GM23338 (cell line): ENCODE measurements at regions not wholly inside any gene's neighbourhood (a gene's known extent, or its start where the extent isn't known, plus 50 kb on each side); places are given as distances from the start of the nearest gene placed in this dataset.

Experiments used
- ATAC-seq: fragments of 200-7000 bp; cut with Tn5 transposase; 3 replicates; pipeline ENCODE4 v1.9.1; 2020
- DNase-seq: peaks from one replicate; pipeline ENCODE4 v3.0.0-alpha.2; 2015; ENCODE audit warnings: low spot score
- H2AFZ ChIP-seq: fragments of 200-600 bp; sonication (generic); 2 replicates; pipeline ENCODE4 v1.8.0; 2016; ENCODE audit warnings: antibody characterized with exemption, mild to moderate bottlenecking, moderate library complexity
- H3F3A ChIP-seq: fragments of 200-600 bp; sonication (generic); replicated peaks from 2 replicates; pipeline ENCODE4 v1.8.0; 2017; ENCODE audit warnings: antibody characterized with exemption, mixed run types, low read depth
- H3K27ac ChIP-seq: fragments of 200-600 bp; sonication (generic); 2 replicates; pipeline ENCODE4 v1.6.1; 2016; ENCODE audit warnings: low read depth
- H3K27me3 ChIP-seq: fragments of 200-600 bp; sonication (generic); 2 replicates; pipeline ENCODE4 v1.8.0; 2016; ENCODE audit warnings: mild to moderate bottlenecking, mixed run types, moderate library complexity; ENCODE audit not compliant: insufficient read depth
- H3K36me3 ChIP-seq: fragments of 200-600 bp; sonication (generic); 2 replicates; pipeline ENCODE4 v1.8.0; 2016; ENCODE audit warnings: mild to moderate bottlenecking; ENCODE audit not compliant: insufficient read depth
- H3K4me1 ChIP-seq: fragments of 200-600 bp; sonication (generic); 2 replicates; pipeline ENCODE4 v1.8.0; 2016; ENCODE audit warnings: mild to moderate bottlenecking, moderate library complexity; ENCODE audit not compliant: insufficient read depth
- H3K4me2 ChIP-seq: fragments of 200-600 bp; sonication (generic); 2 replicates; pipeline ENCODE4 v1.7.1; 2017; ENCODE audit warnings: mixed run types
- H3K4me3 ChIP-seq: fragments of 200-600 bp; sonication (generic); 2 replicates; pipeline ENCODE4 v1.6.1; 2016; ENCODE audit warnings: mixed run types
- H3K79me2 ChIP-seq: fragments of 200-600 bp; sonication (generic); replicated peaks from 2 replicates; pipeline ENCODE4 v1.8.0; 2017; ENCODE audit warnings: mild to moderate bottlenecking; ENCODE audit not compliant: insufficient read depth
- H3K9me2 ChIP-seq: fragments of 200-600 bp; sonication (generic); 2 replicates; pipeline ENCODE4 v1.8.0; 2017; ENCODE audit not compliant: insufficient read depth
- H4K20me1 ChIP-seq: fragments of 200-600 bp; sonication (generic); replicated peaks from 2 replicates; pipeline ENCODE4 v1.8.0; 2017; ENCODE audit warnings: mild to moderate bottlenecking; ENCODE audit not compliant: insufficient read depth
- H3K27ac Mint-ChIP-seq: 2 replicates; pipeline ENCODE4 v1.8.0; 2020; ENCODE audit warnings: inconsistent platforms, mild to moderate bottlenecking, moderate library complexity, mixed read lengths
- H3K27me3 Mint-ChIP-seq: 3 replicates; pipeline ENCODE4 v1.8.0; 2022; ENCODE audit warnings: low read depth, mild to moderate bottlenecking, moderate library complexity, mixed read lengths, inconsistent platforms; ENCODE audit not compliant: insufficient read depth, poor library complexity
- H3K36me3 Mint-ChIP-seq: 3 replicates; pipeline ENCODE4 v1.8.0; 2021; ENCODE audit warnings: low read depth, mild to moderate bottlenecking, inconsistent platforms, moderate library complexity, mixed read lengths
- H3K4me1 Mint-ChIP-seq: 3 replicates; pipeline ENCODE4 v1.8.0; 2020; ENCODE audit warnings: mild to moderate bottlenecking, inconsistent platforms, mixed read lengths
- H3K4me3 Mint-ChIP-seq: 3 replicates; pipeline ENCODE4 v1.8.0; 2021; ENCODE audit warnings: moderate library complexity, mild to moderate bottlenecking, inconsistent platforms, mixed read lengths
- H3K9me3 Mint-ChIP-seq: 3 replicates; pipeline ENCODE4 v1.8.0; 2020; ENCODE audit warnings: moderate library complexity, mild to moderate bottlenecking, inconsistent platforms, mixed read lengths
- CREB1 ChIP-seq: fragments of 250-450 bp; sonication (Bioruptor Pico); IDR thresholded peaks from 2 replicates; pipeline ENCODE4 v1.5.0; 2020; ENCODE audit warnings: low read depth, mild to moderate bottlenecking, moderate library complexity
- EZH2 ChIP-seq: fragments of 200-600 bp; sonication (generic); IDR thresholded peaks from one replicate; pipeline ENCODE4 v1.8.0; 2017; ENCODE audit warnings: antibody characterized with exemption, mild to moderate bottlenecking, low read depth; ENCODE audit not compliant: unreplicated experiment
- EZH2phosphoT487 ChIP-seq: fragments of 200-600 bp; sonication (generic); IDR thresholded peaks from one replicate; pipeline ENCODE4 v1.8.1; 2018; ENCODE audit warnings: antibody characterized with exemption; ENCODE audit not compliant: unreplicated experiment
- JUNB ChIP-seq: IDR thresholded peaks from one replicate; pipeline ENCODE4 v1.6.1; 2016; ENCODE audit warnings: antibody characterized with exemption; ENCODE audit not compliant: unreplicated experiment
- NANOG ChIP-seq: IDR thresholded peaks from 2 replicates; pipeline ENCODE4 v1.6.1; 2016; ENCODE audit warnings: antibody characterized with exemption, borderline replicate concordance
- POLR2AphosphoS5 ChIP-seq: IDR thresholded peaks from 2 replicates; pipeline ENCODE4 v1.6.1; 2016; ENCODE audit warnings: antibody characterized with exemption, low read depth
- REST ChIP-seq: IDR thresholded peaks from one replicate; pipeline ENCODE4 v1.6.1; 2018; ENCODE audit warnings: antibody characterized with exemption; ENCODE audit not compliant: unreplicated experiment
- STAT1 ChIP-seq: IDR thresholded peaks from one replicate; pipeline ENCODE4 v1.6.1; 2016; ENCODE audit warnings: antibody characterized with exemption; ENCODE audit not compliant: unreplicated experiment
- ZNF114 ChIP-seq: fragments of 250-450 bp; sonication (Bioruptor Pico); IDR thresholded peaks from 2 replicates; pipeline ENCODE4 v1.5.0; 2020; ENCODE audit warnings: mild to moderate bottlenecking, moderate library complexity
- ZNF331 ChIP-seq: fragments of 250-450 bp; sonication (Bioruptor Pico); IDR thresholded peaks from 2 replicates; pipeline ENCODE4 v1.5.0; 2020; ENCODE audit warnings: low read depth, mild to moderate bottlenecking, moderate library complexity
- TF ChIP-seq, protein P1 (sequence below), 2 experiments: fragments of 200-600 bp in 1 of 2; sonication (generic) in 1 of 2; conservative IDR thresholded peaks; 2 replicates each; pipeline versions ENCODE4 v1.5.1 to v1.6.1; 2016 to 2017; ENCODE audit warnings: antibody characterized with exemption in 2 of 2, low read depth in 2 of 2, mild to moderate bottlenecking in 2 of 2, moderate library complexity in 1 of 2
- TF ChIP-seq, protein P2 (sequence below): fragments of 250-450 bp; sonication (Bioruptor Pico); IDR thresholded peaks from 2 replicates; pipeline ENCODE4 v1.5.0; 2020; ENCODE audit warnings: mild to moderate bottlenecking, moderate library complexity
- TF ChIP-seq, protein P3 (sequence below): IDR thresholded peaks from 2 replicates; pipeline ENCODE4 v1.6.1; 2016; ENCODE audit warnings: antibody characterized with exemption

- Histone ChIP-seq H2AFZ (peak overlapping the region; percentile 80), H3K4me2 (peak overlapping the region; percentile 35; the same call in 1 of the 2 replicates), H4K20me1 (no peaks in the 10 kb centered on the region), H3K79me2 (no peaks in the 10 kb centered on the region), H3K27me3 (no peaks in the 10 kb centered on the region), H3K9me2 (no peaks in the 10 kb centered on the region), H3K27ac (no peak overlapping the region), H3K4me1 (peaks cover 34% of the 10 kb centered on the region), H3K4me3 (no peak overlapping the region), H3F3A (no peaks in the 10 kb centered on the region), H3K36me3 (no peaks in the 10 kb centered on the region)
- Mint-ChIP-seq H3K27ac (peak overlapping the region; percentile 62; the same call in 1 of the 2 replicates), H3K9me3 (peaks cover under 1% of the 10 kb centered on the region), H3K4me3 (no peak overlapping the region), H3K4me1 (peaks cover 33% of the 10 kb centered on the region), H3K27me3 (no peaks in the 10 kb centered on the region), H3K36me3 (peaks cover 1% of the 10 kb centered on the region; the same call in 1 of the 3 replicates)
- no peak for DNase-seq
- peak; percentile 48; the same call in 2 of the 3 replicates for ATAC-seq
- TF ChIP-seq STAT1 (no peak), CREB1 (no peak), POLR2AphosphoS5 (no peak), NANOG (no peak), REST (no peak), EZH2 (no peak), ZNF331 (no peak), EZH2phosphoT487 (no peak), JUNB (no peak), ZNF114 (CRISPR knock-in tag) (no peak)
- TF ChIP-seq, protein P1, sequence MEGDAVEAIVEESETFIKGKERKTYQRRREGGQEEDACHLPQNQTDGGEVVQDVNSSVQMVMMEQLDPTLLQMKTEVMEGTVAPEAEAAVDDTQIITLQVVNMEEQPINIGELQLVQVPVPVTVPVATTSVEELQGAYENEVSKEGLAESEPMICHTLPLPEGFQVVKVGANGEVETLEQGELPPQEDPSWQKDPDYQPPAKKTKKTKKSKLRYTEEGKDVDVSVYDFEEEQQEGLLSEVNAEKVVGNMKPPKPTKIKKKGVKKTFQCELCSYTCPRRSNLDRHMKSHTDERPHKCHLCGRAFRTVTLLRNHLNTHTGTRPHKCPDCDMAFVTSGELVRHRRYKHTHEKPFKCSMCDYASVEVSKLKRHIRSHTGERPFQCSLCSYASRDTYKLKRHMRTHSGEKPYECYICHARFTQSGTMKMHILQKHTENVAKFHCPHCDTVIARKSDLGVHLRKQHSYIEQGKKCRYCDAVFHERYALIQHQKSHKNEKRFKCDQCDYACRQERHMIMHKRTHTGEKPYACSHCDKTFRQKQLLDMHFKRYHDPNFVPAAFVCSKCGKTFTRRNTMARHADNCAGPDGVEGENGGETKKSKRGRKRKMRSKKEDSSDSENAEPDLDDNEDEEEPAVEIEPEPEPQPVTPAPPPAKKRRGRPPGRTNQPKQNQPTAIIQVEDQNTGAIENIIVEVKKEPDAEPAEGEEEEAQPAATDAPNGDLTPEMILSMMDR (conservative IDR thresholded peaks at IDR 0.05; ENCODE audit: low read depth in 2 of 2): no peak
- TF ChIP-seq, protein P2, sequence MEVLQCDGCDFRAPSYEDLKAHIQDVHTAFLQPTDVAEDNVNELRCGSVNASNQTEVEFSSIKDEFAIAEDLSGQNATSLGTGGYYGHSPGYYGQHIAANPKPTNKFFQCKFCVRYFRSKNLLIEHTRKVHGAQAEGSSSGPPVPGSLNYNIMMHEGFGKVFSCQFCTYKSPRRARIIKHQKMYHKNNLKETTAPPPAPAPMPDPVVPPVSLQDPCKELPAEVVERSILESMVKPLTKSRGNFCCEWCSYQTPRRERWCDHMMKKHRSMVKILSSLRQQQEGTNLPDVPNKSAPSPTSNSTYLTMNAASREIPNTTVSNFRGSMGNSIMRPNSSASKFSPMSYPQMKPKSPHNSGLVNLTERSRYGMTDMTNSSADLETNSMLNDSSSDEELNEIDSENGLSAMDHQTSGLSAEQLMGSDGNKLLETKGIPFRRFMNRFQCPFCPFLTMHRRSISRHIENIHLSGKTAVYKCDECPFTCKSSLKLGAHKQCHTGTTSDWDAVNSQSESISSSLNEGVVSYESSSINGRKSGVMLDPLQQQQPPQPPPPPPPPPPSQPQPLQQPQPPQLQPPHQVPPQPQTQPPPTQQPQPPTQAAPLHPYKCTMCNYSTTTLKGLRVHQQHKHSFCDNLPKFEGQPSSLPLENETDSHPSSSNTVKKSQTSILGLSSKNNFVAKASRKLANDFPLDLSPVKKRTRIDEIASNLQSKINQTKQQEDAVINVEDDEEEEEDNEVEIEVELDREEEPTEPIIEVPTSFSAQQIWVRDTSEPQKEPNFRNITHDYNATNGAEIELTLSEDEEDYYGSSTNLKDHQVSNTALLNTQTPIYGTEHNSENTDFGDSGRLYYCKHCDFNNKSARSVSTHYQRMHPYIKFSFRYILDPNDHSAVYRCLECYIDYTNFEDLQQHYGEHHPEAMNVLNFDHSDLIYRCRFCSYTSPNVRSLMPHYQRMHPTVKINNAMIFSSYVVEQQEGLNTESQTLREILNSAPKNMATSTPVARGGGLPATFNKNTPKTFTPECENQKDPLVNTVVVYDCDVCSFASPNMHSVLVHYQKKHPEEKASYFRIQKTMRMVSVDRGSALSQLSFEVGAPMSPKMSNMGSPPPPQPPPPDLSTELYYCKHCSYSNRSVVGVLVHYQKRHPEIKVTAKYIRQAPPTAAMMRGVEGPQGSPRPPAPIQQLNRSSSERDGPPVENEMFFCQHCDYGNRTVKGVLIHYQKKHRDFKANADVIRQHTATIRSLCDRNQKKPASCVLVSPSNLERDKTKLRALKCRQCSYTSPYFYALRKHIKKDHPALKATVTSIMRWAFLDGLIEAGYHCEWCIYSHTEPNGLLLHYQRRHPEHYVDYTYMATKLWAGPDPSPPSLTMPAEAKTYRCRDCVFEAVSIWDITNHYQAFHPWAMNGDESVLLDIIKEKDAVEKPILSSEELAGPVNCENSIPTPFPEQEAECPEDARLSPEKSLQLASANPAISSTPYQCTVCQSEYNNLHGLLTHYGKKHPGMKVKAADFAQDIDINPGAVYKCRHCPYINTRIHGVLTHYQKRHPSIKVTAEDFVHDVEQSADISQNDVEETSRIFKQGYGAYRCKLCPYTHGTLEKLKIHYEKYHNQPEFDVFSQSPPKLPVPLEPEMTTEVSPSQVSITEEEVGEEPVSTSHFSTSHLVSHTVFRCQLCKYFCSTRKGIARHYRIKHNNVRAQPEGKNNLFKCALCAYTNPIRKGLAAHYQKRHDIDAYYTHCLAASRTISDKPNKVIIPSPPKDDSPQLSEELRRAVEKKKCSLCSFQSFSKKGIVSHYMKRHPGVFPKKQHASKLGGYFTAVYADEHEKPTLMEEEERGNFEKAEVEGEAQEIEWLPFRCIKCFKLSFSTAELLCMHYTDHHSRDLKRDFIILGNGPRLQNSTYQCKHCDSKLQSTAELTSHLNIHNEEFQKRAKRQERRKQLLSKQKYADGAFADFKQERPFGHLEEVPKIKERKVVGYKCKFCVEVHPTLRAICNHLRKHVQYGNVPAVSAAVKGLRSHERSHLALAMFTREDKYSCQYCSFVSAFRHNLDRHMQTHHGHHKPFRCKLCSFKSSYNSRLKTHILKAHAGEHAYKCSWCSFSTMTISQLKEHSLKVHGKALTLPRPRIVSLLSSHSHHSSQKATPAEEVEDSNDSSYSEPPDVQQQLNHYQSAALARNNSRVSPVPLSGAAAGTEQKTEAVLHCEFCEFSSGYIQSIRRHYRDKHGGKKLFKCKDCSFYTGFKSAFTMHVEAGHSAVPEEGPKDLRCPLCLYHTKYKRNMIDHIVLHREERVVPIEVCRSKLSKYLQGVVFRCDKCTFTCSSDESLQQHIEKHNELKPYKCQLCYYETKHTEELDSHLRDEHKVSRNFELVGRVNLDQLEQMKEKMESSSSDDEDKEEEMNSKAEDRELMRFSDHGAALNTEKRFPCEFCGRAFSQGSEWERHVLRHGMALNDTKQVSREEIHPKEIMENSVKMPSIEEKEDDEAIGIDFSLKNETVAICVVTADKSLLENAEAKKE (CRISPR knock-in tag): no peak
- TF ChIP-seq, protein P3, sequence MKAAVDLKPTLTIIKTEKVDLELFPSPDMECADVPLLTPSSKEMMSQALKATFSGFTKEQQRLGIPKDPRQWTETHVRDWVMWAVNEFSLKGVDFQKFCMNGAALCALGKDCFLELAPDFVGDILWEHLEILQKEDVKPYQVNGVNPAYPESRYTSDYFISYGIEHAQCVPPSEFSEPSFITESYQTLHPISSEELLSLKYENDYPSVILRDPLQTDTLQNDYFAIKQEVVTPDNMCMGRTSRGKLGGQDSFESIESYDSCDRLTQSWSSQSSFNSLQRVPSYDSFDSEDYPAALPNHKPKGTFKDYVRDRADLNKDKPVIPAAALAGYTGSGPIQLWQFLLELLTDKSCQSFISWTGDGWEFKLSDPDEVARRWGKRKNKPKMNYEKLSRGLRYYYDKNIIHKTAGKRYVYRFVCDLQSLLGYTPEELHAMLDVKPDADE: no peak
Measured at GRCh38 chr3:66553441-66554113, 52.8 kb upstream of the LRIG1 start.
